Liver (tissue), 3 donors: ENCODE measurements at regions not wholly inside any gene's neighbourhood (a gene's known extent, or its start where the extent isn't known, plus 50 kb on each side); places are given as distances from the start of the nearest gene placed in this dataset.

Experiments
- EGR1 ChIP-seq, 2 donors: IDR thresholded peaks; 2 replicates each; pipeline ENCODE4 v1.6.1; 2016 to 2018; ENCODE audit warnings: antibody characterized with exemption in 2 of 2, low read depth in 2 of 2
- GABPA ChIP-seq, 2 donors: IDR thresholded peaks in 1 of 2; conservative IDR thresholded peaks in 1 of 2; 2 replicates each; pipeline ENCODE4 v1.6.1; 2016; ENCODE audit warnings: antibody characterized with exemption in 2 of 2, mild to moderate bottlenecking in 1 of 2, moderate library complexity in 1 of 2
- JUND ChIP-seq, 2 donors: IDR thresholded peaks; 2 replicates each; pipeline ENCODE4 v1.6.1; 2016; ENCODE audit warnings: antibody characterized with exemption in 2 of 2
- MAX ChIP-seq: IDR thresholded peaks from 2 replicates; pipeline ENCODE4 v1.6.1; 2016; ENCODE audit warnings: antibody characterized with exemption
- RAD21 ChIP-seq, 2 donors: IDR thresholded peaks; 2 replicates each; pipeline ENCODE4 v1.6.1; 2016; ENCODE audit warnings: antibody characterized with exemption in 2 of 2, mild to moderate bottlenecking in 2 of 2
- REST ChIP-seq: IDR thresholded peaks from 2 replicates; pipeline ENCODE4 v1.6.1; 2016; ENCODE audit warnings: antibody characterized with exemption, mild to moderate bottlenecking
- RXRA ChIP-seq, 2 donors: IDR thresholded peaks; 2 replicates each; pipeline ENCODE4 v1.6.1; 2017 to 2018; ENCODE audit warnings: antibody characterized with exemption in 2 of 2, mild to moderate bottlenecking in 1 of 2
- SP1 ChIP-seq: IDR thresholded peaks from 2 replicates; pipeline ENCODE4 v1.6.1; 2018; ENCODE audit warnings: antibody characterized with exemption, mild to moderate bottlenecking
- TAF1 ChIP-seq: conservative IDR thresholded peaks from 2 replicates; pipeline ENCODE4 v1.6.1; 2016; ENCODE audit warnings: antibody characterized with exemption, mild to moderate bottlenecking
- YY1 ChIP-seq: IDR thresholded peaks from 2 replicates; pipeline ENCODE4 v1.6.1; 2016; ENCODE audit warnings: antibody characterized with exemption, mild to moderate bottlenecking
- TF ChIP-seq, protein P1 (sequence below): fragments of 150-350 bp; IDR thresholded peaks from 2 replicates; pipeline ENCODE4 v1.5.1; 2017; ENCODE audit warnings: improper control_type of control experiment, low read depth, low read length; ENCODE audit not compliant: missing input control
- TF ChIP-seq, protein P2 (sequence below): IDR thresholded peaks from 2 replicates; pipeline ENCODE4 v1.6.1; 2016; ENCODE audit warnings: antibody characterized with exemption
- TF ChIP-seq, protein P3 (sequence below): IDR thresholded peaks from 2 replicates; pipeline ENCODE4 v1.6.1; 2016; ENCODE audit warnings: antibody characterized with exemption
- donor health status: healthy.
- donor health status: healthy.

GRCh38 chr1:90786709-90787108, 69.6 kb upstream of the BARHL2 start:
- TF ChIP-seq, protein P1, sequence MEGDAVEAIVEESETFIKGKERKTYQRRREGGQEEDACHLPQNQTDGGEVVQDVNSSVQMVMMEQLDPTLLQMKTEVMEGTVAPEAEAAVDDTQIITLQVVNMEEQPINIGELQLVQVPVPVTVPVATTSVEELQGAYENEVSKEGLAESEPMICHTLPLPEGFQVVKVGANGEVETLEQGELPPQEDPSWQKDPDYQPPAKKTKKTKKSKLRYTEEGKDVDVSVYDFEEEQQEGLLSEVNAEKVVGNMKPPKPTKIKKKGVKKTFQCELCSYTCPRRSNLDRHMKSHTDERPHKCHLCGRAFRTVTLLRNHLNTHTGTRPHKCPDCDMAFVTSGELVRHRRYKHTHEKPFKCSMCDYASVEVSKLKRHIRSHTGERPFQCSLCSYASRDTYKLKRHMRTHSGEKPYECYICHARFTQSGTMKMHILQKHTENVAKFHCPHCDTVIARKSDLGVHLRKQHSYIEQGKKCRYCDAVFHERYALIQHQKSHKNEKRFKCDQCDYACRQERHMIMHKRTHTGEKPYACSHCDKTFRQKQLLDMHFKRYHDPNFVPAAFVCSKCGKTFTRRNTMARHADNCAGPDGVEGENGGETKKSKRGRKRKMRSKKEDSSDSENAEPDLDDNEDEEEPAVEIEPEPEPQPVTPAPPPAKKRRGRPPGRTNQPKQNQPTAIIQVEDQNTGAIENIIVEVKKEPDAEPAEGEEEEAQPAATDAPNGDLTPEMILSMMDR: no peak
- TF ChIP-seq REST (no peak), EGR1 (IDR thresholded peaks at IDR 0.05; ENCODE audit: low read depth in 2 of 2) (no peak), SP1 (no peak), RXRA (IDR thresholded peaks at IDR 0.05) (no peak), GABPA (IDR thresholded peaks at IDR 0.05 in 1 of 2, conservative IDR thresholded peaks at IDR 0.05 in 1 of 2) (no peak), RAD21 (IDR thresholded peaks at IDR 0.05) (no peak), TAF1 (no peak), YY1 (no peak), MAX (no peak), JUND (IDR thresholded peaks at IDR 0.05) (no peak)
- TF ChIP-seq, protein P2, sequence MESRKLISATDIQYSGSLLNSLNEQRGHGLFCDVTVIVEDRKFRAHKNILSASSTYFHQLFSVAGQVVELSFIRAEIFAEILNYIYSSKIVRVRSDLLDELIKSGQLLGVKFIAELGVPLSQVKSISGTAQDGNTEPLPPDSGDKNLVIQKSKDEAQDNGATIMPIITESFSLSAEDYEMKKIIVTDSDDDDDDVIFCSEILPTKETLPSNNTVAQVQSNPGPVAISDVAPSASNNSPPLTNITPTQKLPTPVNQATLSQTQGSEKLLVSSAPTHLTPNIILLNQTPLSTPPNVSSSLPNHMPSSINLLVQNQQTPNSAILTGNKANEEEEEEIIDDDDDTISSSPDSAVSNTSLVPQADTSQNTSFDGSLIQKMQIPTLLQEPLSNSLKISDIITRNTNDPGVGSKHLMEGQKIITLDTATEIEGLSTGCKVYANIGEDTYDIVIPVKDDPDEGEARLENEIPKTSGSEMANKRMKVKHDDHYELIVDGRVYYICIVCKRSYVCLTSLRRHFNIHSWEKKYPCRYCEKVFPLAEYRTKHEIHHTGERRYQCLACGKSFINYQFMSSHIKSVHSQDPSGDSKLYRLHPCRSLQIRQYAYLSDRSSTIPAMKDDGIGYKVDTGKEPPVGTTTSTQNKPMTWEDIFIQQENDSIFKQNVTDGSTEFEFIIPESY: no peak
- TF ChIP-seq, protein P3, sequence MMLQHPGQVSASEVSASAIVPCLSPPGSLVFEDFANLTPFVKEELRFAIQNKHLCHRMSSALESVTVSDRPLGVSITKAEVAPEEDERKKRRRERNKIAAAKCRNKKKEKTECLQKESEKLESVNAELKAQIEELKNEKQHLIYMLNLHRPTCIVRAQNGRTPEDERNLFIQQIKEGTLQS: no peak
